HG03432 (cell line): ENCODE measurements at regions not wholly inside any gene's neighbourhood (a gene's known extent, or its start where the extent isn't known, plus 50 kb on each side); places are given as distances from the start of the nearest gene placed in this dataset.
A peak's percentile ranks its signal among the peaks of the same experiment; 100 is the strongest.

Source experiments
- ATAC-seq: cut with Tn5 transposase; IDR thresholded peaks from one replicate; pipeline ENCODE4 v1.9.1; 2021; ENCODE audit warnings: mild to moderate bottlenecking, moderate library complexity; ENCODE audit not compliant: unreplicated experiment

- ATAC-seq = peak; percentile 52
Observed at GRCh38 chr3:86180696-86181095, 810.3 kb downstream of the VGLL3 start.

GRCh38 chr3:86178095-86178494, 812.9 kb downstream of the VGLL3 start:
- no peak for ATAC-seq

GRCh38 chr3:86176445-86176784, 814.5 kb downstream of the VGLL3 start:
- no peak for ATAC-seq

GRCh38 chr3:86175593-86176444, 815.1 kb downstream of the VGLL3 start:
- no peak for ATAC-seq

- no peak for ATAC-seq
Observed at GRCh38 chr3:86175051-86175536, 815.9 kb downstream of the VGLL3 start.

- no peak for ATAC-seq
Observed at GRCh38 chr3:86173401-86173800, 817.5 kb downstream of the VGLL3 start.

- ATAC-seq = no peak
Observed at GRCh38 chr3:86168512-86168911, 822.4 kb downstream of the VGLL3 start.

GRCh38 chr3:86162521-86162920, 828.4 kb downstream of the VGLL3 start:
- no peak for ATAC-seq

- no peak for ATAC-seq
Observed at GRCh38 chr3:86161493-86161892, 829.5 kb downstream of the VGLL3 start.

- ATAC-seq = no peak
Observed at GRCh38 chr3:86152620-86153019, 838.3 kb downstream of the VGLL3 start.

GRCh38 chr3:86149054-86149453, 841.9 kb downstream of the VGLL3 start:
- ATAC-seq = no peak

- no peak for ATAC-seq
Observed at GRCh38 chr3:86147119-86147518, 843.8 kb downstream of the VGLL3 start.

GRCh38 chr3:86126552-86126951, 864.4 kb downstream of the VGLL3 start:
- ATAC-seq = no peak
